Thyroid gland (tissue), 4 donors: ENCODE measurements at regions not wholly inside any gene's neighbourhood (a gene's known extent, or its start where the extent isn't known, plus 50 kb on each side); places are given as distances from the start of the nearest gene placed in this dataset.

Experiments used
- DNase-seq, 2 donors: peaks; one replicate each; pipeline ENCODE4 v3.0.0-alpha.2; 2019
- H3K27ac ChIP-seq, 3 donors: fragments of 200-600 bp; sonication (generic); 1 replicate in 2 of 3; 2 replicates in 1 of 3; pipeline ENCODE4 v1.5.1; 2016 to 2019; ENCODE audit warnings: mild to moderate bottlenecking in 1 of 3, moderate library complexity in 1 of 3
- H3K27me3 ChIP-seq: fragments of 200-600 bp; sonication (generic); one replicate; pipeline ENCODE4 v1.5.1; 2019
- H3K36me3 ChIP-seq, 2 donors: fragments of 200-600 bp; sonication (generic); one replicate each; pipeline ENCODE4 v1.5.1; 2016 to 2019
- H3K4me1 ChIP-seq, 2 donors: fragments of 200-600 bp; sonication (generic); one replicate each; pipeline ENCODE4 v1.5.1; 2017 to 2019
- H3K4me3 ChIP-seq, 3 donors: fragments of 200-600 bp; sonication (generic); replicated peaks in 1 of 3; 1 replicate in 2 of 3; 2 replicates in 1 of 3; pipeline ENCODE4 v1.5.1; 2016; ENCODE audit warnings: mild to moderate bottlenecking in 1 of 3
- H3K9me3 ChIP-seq: fragments of 200-600 bp; sonication (generic); one replicate; pipeline ENCODE4 v1.5.1; 2017
- CTCF ChIP-seq, 6 experiments: fragments of 200-600 bp in 3 of 6; fragments of 450-650 bp in 3 of 6; sonication (generic) in 3 of 6; IDR thresholded peaks; one replicate each; pipeline ENCODE4 v1.5.1; 2016 to 2019; ENCODE audit warnings: antibody characterized with exemption in 6 of 6, mild to moderate bottlenecking in 2 of 6, inconsistent platforms in 1 of 6, moderate library complexity in 1 of 6
- POLR2A ChIP-seq, 2 donors: fragments of 450-650 bp; IDR thresholded peaks; one replicate each; pipeline ENCODE4 v1.6.1; 2017; ENCODE audit warnings: antibody characterized with exemption in 2 of 2, mild to moderate bottlenecking in 2 of 2, moderate library complexity in 1 of 2
- WGBS, 2 donors: methylation state at CpG; one replicate each; pipeline ENCODE4 v1.1.5; 2017; 5-methylcytosine and 5-hydroxymethylcytosine counted together
- intact Hi-C: fragments of 100-400 bp; cut with DNase I; formaldehyde crosslinking; loops from one replicate; pipeline ENCODE4 v1.15.1; 2023

GRCh38 chr20:4569865-4570264, 116.4 kb upstream of the PRNP start:
- no peak for DNase-seq
- TF ChIP-seq POLR2A (IDR thresholded peaks at IDR 0.05) (no peak), CTCF (IDR thresholded peaks at IDR 0.05) (no peak)
- H3K4me3 ChIP-seq: no peak overlapping the region
- no peaks in the 10 kb centered on the region for H3K27me3 ChIP-seq
- no peaks in the 10 kb centered on the region for H3K4me1 ChIP-seq
- no peaks in the 10 kb centered on the region for H3K36me3 ChIP-seq
- no peaks in the 10 kb centered on the region for H3K9me3 ChIP-seq
- no peak overlapping the region for H3K27ac ChIP-seq
- 80 to 82% methylated on average over 3 of the region's 3 CpGs for WGBS, 2 donors
- intact Hi-C loops: no loop called here

- Histone ChIP-seq H3K27ac (no peak overlapping the region), H3K36me3 (no peaks in the 10 kb centered on the region), H3K4me1 (no peaks in the 10 kb centered on the region), H3K27me3 (no peaks in the 10 kb centered on the region), H3K9me3 (no peaks in the 10 kb centered on the region), H3K4me3 (no peak overlapping the region)
- intact Hi-C loops: no loop called here
- TF ChIP-seq POLR2A (IDR thresholded peaks at IDR 0.05): no peak
- no peak for TF ChIP-seq CTCF (IDR thresholded peaks at IDR 0.05)
- 73 to 82% methylated on average over 2 of the region's 2 CpGs for WGBS, 2 donors
- no peak for DNase-seq
Measured at GRCh38 chr20:4569092-4569491, 117.2 kb upstream of the PRNP start.

GRCh38 chr20:4568361-4568959, 117.8 kb upstream of the PRNP start:
- H3K36me3 ChIP-seq: no peaks in the 10 kb centered on the region
- H3K4me1 ChIP-seq: no peaks in the 10 kb centered on the region
- H3K4me3 ChIP-seq: no peak overlapping the region
- DNase-seq: no peak
- 66 to 72% methylated on average over 4 of the region's 4 CpGs for WGBS, 2 donors
- H3K27ac ChIP-seq: no peak overlapping the region
- H3K9me3 ChIP-seq: no peaks in the 10 kb centered on the region
- H3K27me3 ChIP-seq: no peaks in the 10 kb centered on the region
- intact Hi-C loops: no loop called here
- no peak for TF ChIP-seq POLR2A (IDR thresholded peaks at IDR 0.05)
- TF ChIP-seq CTCF (IDR thresholded peaks at IDR 0.05): no peak

GRCh38 chr20:4567170-4567569, 119.1 kb upstream of the PRNP start:
- whole genome bisulfite sequencing, 2 donors: 74 to 79% methylated on average over 2 of the region's 2 CpGs
- intact Hi-C loops: no loop called here

GRCh38 chr20:4563534-4563933, 122.7 kb upstream of the PRNP start:
- Histone ChIP-seq H3K9me3 (no peaks in the 10 kb centered on the region), H3K4me1 (no peaks in the 10 kb centered on the region), H3K27ac (no peak overlapping the region), H3K27me3 (no peaks in the 10 kb centered on the region), H3K4me3 (no peak overlapping the region), H3K36me3 (no peaks in the 10 kb centered on the region)
- intact Hi-C loops: no loop called here
- peak in 1 of 2 donors; percentile 5 for DNase-seq
- no peak for TF ChIP-seq CTCF (IDR thresholded peaks at IDR 0.05)
- no peak for TF ChIP-seq POLR2A (IDR thresholded peaks at IDR 0.05)
- 6 to 8% methylated on average over 4 of the region's 4 CpGs for WGBS, 2 donors

More at GRCh38 chr20:4567170-4567569, 119.1 kb upstream of the PRNP start:
- no peak overlapping the region for H3K27ac ChIP-seq
- H3K4me3 ChIP-seq: no peak overlapping the region
- no peaks in the 10 kb centered on the region for H3K27me3 ChIP-seq
- DNase-seq: no peak
- H3K36me3 ChIP-seq: no peaks in the 10 kb centered on the region
- TF ChIP-seq POLR2A (IDR thresholded peaks at IDR 0.05) (no peak), CTCF (IDR thresholded peaks at IDR 0.05) (no peak)
- no peaks in the 10 kb centered on the region for H3K4me1 ChIP-seq
- no peaks in the 10 kb centered on the region for H3K9me3 ChIP-seq
